ENCODE measurements at regions not wholly inside any gene's neighbourhood (a gene's known extent, or its start where the extent isn't known, plus 50 kb on each side); places are given as distances from the start of the nearest gene placed in this dataset.

GRCh38 chr5:1637639-1638481, 114.1 kb upstream of the LPCAT1 start (continued):
- no peak for TF ChIP-seq SMARCE1 (IDR thresholded peaks at IDR 0.05; ENCODE audit: borderline replicate concordance)

GRCh38 chr5:1636981-1637638, 113.3 kb upstream of the LPCAT1 start:
- CTCF ChIA-PET (ENCODE audit: low intra/inter-chr PET ratio, low total read pairs), result no interaction called here
- no peak overlapping the region for H2AFZ ChIP-seq (ENCODE audit: low read length)
- ATAC-seq, result no peak
- in situ Hi-C loops (cut with HindIII; ENCODE audit: extremely low pct_ligation_motif_present, low pct_unique_long_range_greater_than_20kb), result loop anchor here (25.0 kb wide), 1 partner anchor 125 kb away; the partner anchor contains the start of gene LPCAT1
- H3K4me1 ChIP-seq (ENCODE audit: insufficient read depth, low read length), result peaks cover 14% of the 10 kb centered on the region; the same call in 1 of the 2 replicates
- intact Hi-C loops (cut with micrococcal nuclease; ENCODE audit: unreplicated experiment), result no loop called here
- no peak for FAIRE-seq
- H3K36me3 ChIP-seq (replicated peaks in 1 of 2; ENCODE audit: control insufficient read depth in 1 of 2, insufficient read depth in 2 of 2, low read length in 2 of 2), result no peaks in the 10 kb centered on the region
- H3K27me3 ChIP-seq (ENCODE audit: control insufficient read depth in 1 of 2, insufficient read depth in 2 of 2, low read length in 2 of 2), result peaks cover 11 to 36% of the 10 kb centered on the region in 2 experiments; a peak in 3 of 5 replicates
- no peak overlapping the region for H3K9ac ChIP-seq (ENCODE audit: insufficient read depth, low read depth, low read length)
- H3K79me2 ChIP-seq (ENCODE audit: insufficient read depth, low read length), result no peaks in the 10 kb centered on the region
- TF ChIP-seq ZNF180 (CRISPR knock-in tag; IDR thresholded peaks at IDR 0.05; ENCODE audit: borderline replicate concordance, low read depth) (no peak), RBM22 (optimal IDR thresholded peaks at IDR 0.05; ENCODE audit: low read length) (no peak), SP2 (CRISPR knock-in tag; IDR thresholded peaks at IDR 0.05) (no peak), ZNF280B (CRISPR knock-in tag; IDR thresholded peaks at IDR 0.05; ENCODE audit: borderline replicate concordance) (no peak), CREB1 (IDR thresholded peaks at IDR 0.05) (no peak), CREB1 (CRISPR knock-in tag; IDR thresholded peaks at IDR 0.05) (no peak), MED13 (CRISPR knock-in tag; IDR thresholded peaks at IDR 0.05) (no peak), ZKSCAN8 (CRISPR knock-in tag; IDR thresholded peaks at IDR 0.05; ENCODE audit: borderline replicate concordance) (no peak), ZNF441 (CRISPR knock-in tag; IDR thresholded peaks at IDR 0.05; ENCODE audit: borderline replicate concordance) (no peak), ZNF235 (CRISPR knock-in tag; IDR thresholded peaks at IDR 0.05; ENCODE audit: borderline replicate concordance) (no peak), TSC22D2 (CRISPR knock-in tag; IDR thresholded peaks at IDR 0.05; ENCODE audit: borderline replicate concordance) (no peak), MXI1 (IDR thresholded peaks at IDR 0.05; ENCODE audit: borderline replicate concordance, low read depth, low read length) (no peak), ZNF30 (CRISPR knock-in tag; IDR thresholded peaks at IDR 0.05) (no peak), FOXK1 (CRISPR knock-in tag; IDR thresholded peaks at IDR 0.05; ENCODE audit: borderline replicate concordance, low read depth) (no peak), ZMAT5 (CRISPR knock-in tag; IDR thresholded peaks at IDR 0.05; ENCODE audit: borderline replicate concordance, low read depth) (no peak), ZFYVE20 (CRISPR knock-in tag; IDR thresholded peaks at IDR 0.05; ENCODE audit: borderline replicate concordance, low read depth) (no peak)
- H3K9me3 ChIP-seq (ENCODE audit: low read length), result no peaks in the 10 kb centered on the region
- no TSS peak for BruUV-seq (replicated peaks)
- 63% methylated on average over 8 of the region's 24 CpGs for WGBS (ENCODE audit: low lambda C conversion rate)
- no peak overlapping the region for H3K4me2 ChIP-seq (ENCODE audit: low read depth, low read length)
- no peaks in the 10 kb centered on the region for H4K20me1 ChIP-seq (ENCODE audit: insufficient read depth, low read length)
- H3K27ac ChIP-seq (ENCODE audit: extremely low read length, insufficient read depth, low read length), result no peak overlapping the region
- no peak overlapping the region for H3K4me3 ChIP-seq (replicated peaks in 1 of 3; ENCODE audit: insufficient read depth in 1 of 3, low read depth in 2 of 3, low read length in 3 of 3)
- POLR2A ChIA-PET, result no interaction called here
- DNase-seq (ENCODE audit: low spot score), result no peak

Data from HepG2 (cell line).